SK-N-SH (cell line): ENCODE measurements at regions not wholly inside any gene's neighbourhood (a gene's known extent, or its start where the extent isn't known, plus 50 kb on each side); places are given as distances from the start of the nearest gene placed in this dataset.

Experiments
- CTCF ChIA-PET: fragments of 300-600, 350-600 bp; formaldehyde crosslinking; extraction: SDS; loops from one replicate; lab custom pipeline; 2021; lab: Yijun Ruan, JAX
- POLR2A ChIA-PET: fragments of 350-600 bp; sonication (Branson Sonifier 250); formaldehyde crosslinking; extraction: SDS; loops from one replicate; lab custom pipeline; 2020; ENCODE audit warnings: antibody characterized with exemption, inconsistent platforms; lab: Yijun Ruan, JAX
- DNase-seq: peaks from one replicate; pipeline ENCODE4 v3.0.0; 2012
- H2AFZ ChIP-seq: fragments of 200-600 bp; sonication (generic); 2 replicates; pipeline ENCODE4 v1.8.1; 2016; ENCODE audit warnings: antibody characterized with exemption, mild to moderate bottlenecking, low read depth
- H3F3A ChIP-seq: fragments of 200-600 bp; sonication (generic); replicated peaks from 2 replicates; pipeline ENCODE3; 2016; ENCODE audit warnings: antibody characterized with exemption, mild to moderate bottlenecking; ENCODE audit not compliant: insufficient read depth
- H3K27ac ChIP-seq, 2 experiments: fragments of 200-500 bp in 1 of 2; fragments of 200-600 bp in 1 of 2; sonication (Bioruptor generic) in 1 of 2; sonication (generic), shearing (Covaris generic) in 1 of 2; 2 replicates each; pipeline versions ENCODE4 v1.5.1 to v1.6.1; 2014 to 2016; ENCODE audit warnings: low read depth in 2 of 2, inconsistent platforms in 1 of 2, low read length in 1 of 2, mild to moderate bottlenecking in 1 of 2, mixed read lengths in 1 of 2
- H3K27me3 ChIP-seq: fragments of 200-600 bp; sonication (generic), shearing (Covaris generic); 2 replicates; pipeline ENCODE4 v1.6.1; 2016; ENCODE audit warnings: mixed run types; ENCODE audit not compliant: insufficient read depth
- H3K36me3 ChIP-seq, 2 experiments: fragments of 200-500 bp in 1 of 2; fragments of 200-600 bp in 1 of 2; sonication (Bioruptor generic) in 1 of 2; sonication (generic) in 1 of 2; replicated peaks in 1 of 2; 2 replicates each; pipeline versions ENCODE3 to v1.5.1; 2014 to 2016; ENCODE audit warnings: low read length in 1 of 2, mild to moderate bottlenecking in 1 of 2; ENCODE audit not compliant: insufficient read depth in 2 of 2, control insufficient read depth in 1 of 2
- H3K4me1 ChIP-seq, 2 experiments: fragments of 200-500 bp in 1 of 2; fragments of 200-600 bp in 1 of 2; sonication (Bioruptor generic) in 1 of 2; sonication (generic), shearing (Covaris generic) in 1 of 2; 2 replicates each; pipeline versions ENCODE4 v1.5.1 to v1.6.1; 2014 to 2016; ENCODE audit warnings: low read depth in 1 of 2, low read length in 1 of 2, mixed run types in 1 of 2; ENCODE audit not compliant: insufficient read depth in 2 of 2, control insufficient read depth in 1 of 2
- H3K4me2 ChIP-seq: fragments of 200-600 bp; sonication (generic), shearing (Covaris generic); 2 replicates; pipeline ENCODE4 v1.6.1; 2017; ENCODE audit warnings: mixed run types
- H3K4me3 ChIP-seq, 2 experiments: fragments of 200-500 bp in 1 of 2; fragments of 200-600 bp in 1 of 2; sonication (Bioruptor generic) in 1 of 2; sonication (generic), shearing (Covaris generic) in 1 of 2; 2 replicates each; pipeline versions ENCODE4 v1.5.1 to v1.8.1; 2014 to 2016; ENCODE audit warnings: low read depth in 2 of 2, inconsistent platforms in 1 of 2, low read length in 1 of 2, mild to moderate bottlenecking in 1 of 2, mixed read lengths in 1 of 2, moderate library complexity in 1 of 2
- H3K79me2 ChIP-seq: fragments of 200-600 bp; sonication (generic); 2 replicates; pipeline ENCODE4 v1.8.1; 2017; ENCODE audit warnings: mild to moderate bottlenecking; ENCODE audit not compliant: insufficient read depth
- H3K9ac ChIP-seq: fragments of 200-600 bp; sonication (generic); 2 replicates; pipeline ENCODE4 v1.6.1; 2017; ENCODE audit warnings: mixed run types
- H3K9me2 ChIP-seq: fragments of 200-600 bp; sonication (generic); 2 replicates; pipeline ENCODE4 v1.6.1; 2017; ENCODE audit warnings: mixed run types
- H3K9me3 ChIP-seq: fragments of 200-600 bp; sonication (generic); 2 replicates; pipeline ENCODE4 v1.6.1; 2017; ENCODE audit warnings: mixed run types, mild to moderate bottlenecking, moderate library complexity
- H4K20me1 ChIP-seq: fragments of 200-600 bp; sonication (generic); 2 replicates; pipeline ENCODE4 v1.6.1; 2017; ENCODE audit warnings: mild to moderate bottlenecking, mixed run types; ENCODE audit not compliant: insufficient read depth
- GABPA ChIP-seq: IDR thresholded peaks from 2 replicates; pipeline ENCODE4 v1.4.0; 2012; ENCODE audit warnings: low read depth, mild to moderate bottlenecking
- MXI1 ChIP-seq: IDR thresholded peaks from 2 replicates; pipeline ENCODE4 v1.6.1; 2012; ENCODE audit warnings: mild to moderate bottlenecking, low read depth, low read length, improper control_type of control experiment
- RFX5 ChIP-seq: IDR thresholded peaks from 2 replicates; pipeline ENCODE4 v1.6.1; 2012; ENCODE audit warnings: mild to moderate bottlenecking, improper control_type of control experiment, low read length
- WGBS: methylation state at CpG from one replicate; pipeline ENCODE4 v1.1.6; 2017; ENCODE audit warnings: low lambda C conversion rate; 5-methylcytosine and 5-hydroxymethylcytosine counted together

- Histone ChIP-seq H4K20me1 (no peaks in the 10 kb centered on the region), H3K36me3 (no peaks in the 10 kb centered on the region), H3K27me3 (no peaks in the 10 kb centered on the region), H3K4me2 (no peak overlapping the region), H3K4me3 (no peak overlapping the region), H3K79me2 (no peaks in the 10 kb centered on the region), H3F3A (peaks cover 4% of the 10 kb centered on the region), H3K9me2 (no peaks in the 10 kb centered on the region), H3K9me3 (no peaks in the 10 kb centered on the region), H2AFZ (no peak overlapping the region), H3K4me1 (peaks cover 0 to 11% of the 10 kb centered on the region in 2 experiments; a peak in 2 of 4 replicates), H3K9ac (no peak overlapping the region), H3K27ac (no peak overlapping the region)
- WGBS, result 87% methylated on average over 3 of the region's 3 CpGs
- POLR2A ChIA-PET, result no interaction called here
- TF ChIP-seq RFX5 (no peak), MXI1 (no peak), GABPA (no peak)
- CTCF ChIA-PET, result interaction anchor here (1.2 kb wide), 2 partner anchors 16 to 17 kb away, joined by 3 to 4 read pairs; no protein-coding TSS in a partner anchor
- no peak for DNase-seq
These were observed 50.0 kb upstream of the KMT2E start for GRCh38 chr7:104963991-104964385.
